H9 (cell line): ENCODE measurements at regions not wholly inside any gene's neighbourhood (a gene's known extent, or its start where the extent isn't known, plus 50 kb on each side); places are given as distances from the start of the nearest gene placed in this dataset.

Experiments
- DNase-seq: peaks from one replicate; pipeline ENCODE4 v3.0.0-alpha.2; 2017
- H2AFZ ChIP-seq: one replicate; pipeline ENCODE4 v1.6.1; 2013; ENCODE audit warnings: mild to moderate bottlenecking, low read length, control low read depth, moderate library complexity
- H2AK5ac ChIP-seq: 2 replicates; pipeline ENCODE4 v1.6.1; 2013; ENCODE audit warnings: low read length, control low read depth, mixed read lengths; ENCODE audit not compliant: insufficient read length
- H2BK120ac ChIP-seq: one replicate; pipeline ENCODE4 v1.6.1; 2013; ENCODE audit warnings: low read depth, mild to moderate bottlenecking, low read length, control low read depth, inconsistent platforms; ENCODE audit not compliant: poor library complexity, severe bottlenecking
- H2BK12ac ChIP-seq: 2 replicates; pipeline ENCODE4 v1.6.1; 2013; ENCODE audit warnings: low read length, control low read depth, mixed read lengths, low read depth; ENCODE audit not compliant: insufficient read length
- H2BK15ac ChIP-seq: 2 replicates; pipeline ENCODE4 v1.6.1; 2013; ENCODE audit warnings: low read depth, low read length, control low read depth
- H2BK20ac ChIP-seq: one replicate; pipeline ENCODE4 v1.6.1; 2013; ENCODE audit warnings: low read depth, mild to moderate bottlenecking, low read length, control low read depth, inconsistent platforms; ENCODE audit not compliant: poor library complexity, severe bottlenecking
- H2BK5ac ChIP-seq: 2 replicates; pipeline ENCODE4 v1.6.1; 2013; ENCODE audit warnings: low read length, control low read depth, mixed read lengths; ENCODE audit not compliant: insufficient read length
- H3K14ac ChIP-seq: 2 replicates; pipeline ENCODE4 v1.6.1; 2013; ENCODE audit warnings: low read length, control low read depth; ENCODE audit not compliant: insufficient read depth
- H3K18ac ChIP-seq: 2 replicates; pipeline ENCODE4 v1.6.1; 2013; ENCODE audit warnings: low read depth, mild to moderate bottlenecking, mixed read lengths, low read length, control low read depth; ENCODE audit not compliant: insufficient read length
- H3K23ac ChIP-seq: 2 replicates; pipeline ENCODE4 v1.6.1; 2013; ENCODE audit warnings: low read length, control low read depth, mixed read lengths, low read depth; ENCODE audit not compliant: insufficient read length
- H3K23me2 ChIP-seq: 2 replicates; pipeline ENCODE4 v1.6.1; 2013; ENCODE audit warnings: low read depth, mild to moderate bottlenecking, mixed read lengths, low read length, control low read depth; ENCODE audit not compliant: insufficient read length, poor library complexity, severe bottlenecking
- H3K27ac ChIP-seq: 2 replicates; pipeline ENCODE4 v1.5.1; 2013; ENCODE audit warnings: low read length, control low read depth, mixed read lengths, low read depth; ENCODE audit not compliant: insufficient read length
- H3K27me3 ChIP-seq: 2 replicates; pipeline ENCODE4 v1.6.1; 2013; ENCODE audit warnings: low read length, control low read depth, inconsistent platforms; ENCODE audit not compliant: insufficient read depth
- H3K4ac ChIP-seq: 2 replicates; pipeline ENCODE4 v1.6.1; 2013; ENCODE audit warnings: low read depth, mild to moderate bottlenecking, control low read depth, inconsistent platforms, low read length, moderate library complexity
- H3K4me1 ChIP-seq: 2 replicates; pipeline ENCODE4 v1.6.1; 2013; ENCODE audit warnings: low read length, control low read depth, inconsistent platforms; ENCODE audit not compliant: insufficient read depth
- H3K4me2 ChIP-seq: 2 replicates; pipeline ENCODE4 v1.6.1; 2013; ENCODE audit warnings: low read length, control low read depth, mixed read lengths; ENCODE audit not compliant: insufficient read length, insufficient read depth
- H3K56ac ChIP-seq: 2 replicates; pipeline ENCODE4 v1.6.1; 2013; ENCODE audit warnings: low read depth, mild to moderate bottlenecking, mixed read lengths, low read length, control low read depth; ENCODE audit not compliant: insufficient read length
- H3K79me1 ChIP-seq: 2 replicates; pipeline ENCODE4 v1.6.1; 2013; ENCODE audit warnings: low read depth, mild to moderate bottlenecking, moderate library complexity, low read length, control low read depth, inconsistent platforms; ENCODE audit not compliant: insufficient read depth, poor library complexity, severe bottlenecking
- H3K79me2 ChIP-seq: 2 replicates; pipeline ENCODE4 v1.6.1; 2013; ENCODE audit warnings: low read length, control low read depth, inconsistent platforms; ENCODE audit not compliant: insufficient read depth
- H3K9ac ChIP-seq: 2 replicates; pipeline ENCODE4 v1.6.1; 2013; ENCODE audit warnings: low read length, control low read depth, mixed read lengths; ENCODE audit not compliant: insufficient read length; ENCODE audit errors: extremely low read depth
- H3K9me3 ChIP-seq: one replicate; pipeline ENCODE4 v1.6.1; 2013; ENCODE audit warnings: low read depth, low read length, inconsistent platforms; ENCODE audit not compliant: control insufficient read depth
- H3T11ph ChIP-seq: one replicate; pipeline ENCODE4 v1.6.1; 2013; ENCODE audit warnings: mild to moderate bottlenecking, low read length, control low read depth, inconsistent platforms
- H4K20me1 ChIP-seq: one replicate; pipeline ENCODE4 v1.6.1; 2013; ENCODE audit not compliant: control insufficient read depth, insufficient read length, insufficient read depth
- H4K5ac ChIP-seq: 2 replicates; pipeline ENCODE4 v1.6.1; 2013; ENCODE audit warnings: low read depth, mild to moderate bottlenecking, mixed read lengths, low read length, control low read depth; ENCODE audit not compliant: insufficient read length
- H4K8ac ChIP-seq: replicated peaks from 2 replicates; pipeline ENCODE4 v1.6.1; 2013; ENCODE audit warnings: low read length, control low read depth, mixed read lengths, low read depth; ENCODE audit not compliant: insufficient read length
- H4K91ac ChIP-seq: 2 replicates; pipeline ENCODE4 v1.6.1; 2013; ENCODE audit warnings: low read depth, mild to moderate bottlenecking, moderate library complexity, mixed read lengths, low read length, control low read depth; ENCODE audit not compliant: insufficient read length
- H3K27ac Mint-ChIP-seq, 3 experiments: 2 replicates in 2 of 3; 3 replicates in 1 of 3; pipeline ENCODE4 v1.8.0; 2020 to 2021; ENCODE audit warnings: mixed read lengths in 3 of 3, mild to moderate bottlenecking in 1 of 3, moderate library complexity in 1 of 3
- H3K27me3 Mint-ChIP-seq: 2 replicates; pipeline ENCODE4 v1.8.0; 2021; ENCODE audit warnings: low read depth, mild to moderate bottlenecking, moderate library complexity, mixed read lengths
- H3K36me3 Mint-ChIP-seq, 3 experiments: 2 replicates in 2 of 3; 3 replicates in 1 of 3; pipeline ENCODE4 v1.8.0; 2020 to 2021; ENCODE audit warnings: low read depth in 3 of 3, mixed read lengths in 3 of 3; ENCODE audit not compliant: insufficient read depth in 1 of 3
- H3K4me1 Mint-ChIP-seq, 2 experiments: 2 replicates each; pipeline ENCODE4 v1.8.0; 2020; ENCODE audit warnings: mixed read lengths in 2 of 2
- H3K4me3 Mint-ChIP-seq, 2 experiments: 2 replicates in 1 of 2; 3 replicates in 1 of 2; pipeline ENCODE4 v1.8.0; 2020 to 2021; ENCODE audit warnings: mild to moderate bottlenecking in 2 of 2, mixed read lengths in 2 of 2, moderate library complexity in 1 of 2
- H3K9me3 Mint-ChIP-seq, 2 experiments: 2 replicates in 1 of 2; 3 replicates in 1 of 2; pipeline ENCODE4 v1.8.0; 2020; ENCODE audit warnings: mild to moderate bottlenecking in 2 of 2, mixed read lengths in 2 of 2, moderate library complexity in 1 of 2
- CTCF ChIP-seq: fragments of 200-600 bp; sonication (generic); conservative IDR thresholded peaks from 3 replicates; pipeline ENCODE4 v1.8.0; 2021; ENCODE audit warnings: antibody characterized with exemption, mild to moderate bottlenecking
- WGBS: extraction: QIAGEN DNeasy Blood & Tissue Kit; methylation state at CpG from one replicate; pipeline ENCODE4 v1.1.7; 2013; ENCODE audit warnings: missing lambda C conversion rate, low lambda C conversion rate, mixed read lengths; ENCODE audit not compliant: insufficient read length; ENCODE audit errors: extremely low coverage; 5-methylcytosine and 5-hydroxymethylcytosine counted together

DNA sequence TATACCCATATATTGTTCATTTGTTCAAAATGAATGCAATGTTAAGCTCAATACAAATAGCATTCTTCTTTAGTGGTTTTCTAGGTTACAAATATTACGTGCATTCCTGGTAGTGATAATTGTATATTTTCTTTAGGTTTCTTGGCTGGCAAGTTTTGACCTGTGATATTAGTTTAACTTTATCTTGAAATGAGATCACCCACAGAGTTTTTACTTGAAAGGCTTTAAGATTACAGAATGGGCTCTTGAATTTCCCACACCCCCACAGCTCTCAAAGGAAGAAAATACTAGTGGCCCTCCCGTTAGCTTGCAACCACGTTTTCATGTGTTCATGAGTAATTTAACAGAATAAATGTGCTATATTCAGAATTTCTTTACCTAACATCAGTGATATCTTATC, 1315.5 kb upstream of the GJE1 start:
- no peak overlapping the region for H2AFZ ChIP-seq
- DNase-seq = no peak
- no peaks in the 10 kb centered on the region for H3K79me2 ChIP-seq
- Mint-ChIP-seq H3K27ac (no peak overlapping the region; a peak in 1 of 7 replicates), H3K4me3 (no peak overlapping the region), H3K27me3 (no peaks in the 10 kb centered on the region), H3K4me1 (no peaks in the 10 kb centered on the region), H3K9me3 (peaks cover 3 to 5% of the 10 kb centered on the region in 2 experiments; a peak in 3 of 5 replicates), H3K36me3 (peaks cover 0 to 4% (median 1%) of the 10 kb centered on the region in 3 experiments; a peak in 2 of 7 replicates)
- no peak overlapping the region for H3K56ac ChIP-seq
- H4K8ac ChIP-seq = no peak overlapping the region
- H4K20me1 ChIP-seq = no peaks in the 10 kb centered on the region
- H3K4ac ChIP-seq = no peak overlapping the region
- H3K14ac ChIP-seq = no peak overlapping the region
- no peak overlapping the region for H2BK12ac ChIP-seq
- no peak overlapping the region for H3K18ac ChIP-seq
- no peak overlapping the region for H3K27ac ChIP-seq
- WGBS = no CpG with 5 or more reads among the region's 3 CpGs
- H3K4me2 ChIP-seq = no peak overlapping the region
- H4K5ac ChIP-seq = no peak overlapping the region
- no peak overlapping the region for H2BK120ac ChIP-seq
- no peak overlapping the region for H2BK5ac ChIP-seq
- no peak overlapping the region for H2BK20ac ChIP-seq
- H3K4me1 ChIP-seq = no peaks in the 10 kb centered on the region
- no peak overlapping the region for H3K9ac ChIP-seq
- H3K9me3 ChIP-seq = no peaks in the 10 kb centered on the region
- no peak overlapping the region for H4K91ac ChIP-seq
- no peaks in the 10 kb centered on the region for H3K23me2 ChIP-seq
- no peak overlapping the region for H2AK5ac ChIP-seq
- no peak overlapping the region for H2BK15ac ChIP-seq
- no peak overlapping the region for H3K23ac ChIP-seq
- no peak overlapping the region for H3T11ph ChIP-seq
- no peak for TF ChIP-seq CTCF
- H3K79me1 ChIP-seq = no peaks in the 10 kb centered on the region
- H3K27me3 ChIP-seq = no peaks in the 10 kb centered on the region
